NCI-H524 (cell line): ENCODE measurements at regions not wholly inside any gene's neighbourhood (a gene's known extent, or its start where the extent isn't known, plus 50 kb on each side); places are given as distances from the start of the nearest gene placed in this dataset.

Source experiments
- DNase-seq, 2 experiments: peaks; one replicate each; lab custom pipeline; 2025; lab: John Stamatoyannopoulos, UW

DNA sequence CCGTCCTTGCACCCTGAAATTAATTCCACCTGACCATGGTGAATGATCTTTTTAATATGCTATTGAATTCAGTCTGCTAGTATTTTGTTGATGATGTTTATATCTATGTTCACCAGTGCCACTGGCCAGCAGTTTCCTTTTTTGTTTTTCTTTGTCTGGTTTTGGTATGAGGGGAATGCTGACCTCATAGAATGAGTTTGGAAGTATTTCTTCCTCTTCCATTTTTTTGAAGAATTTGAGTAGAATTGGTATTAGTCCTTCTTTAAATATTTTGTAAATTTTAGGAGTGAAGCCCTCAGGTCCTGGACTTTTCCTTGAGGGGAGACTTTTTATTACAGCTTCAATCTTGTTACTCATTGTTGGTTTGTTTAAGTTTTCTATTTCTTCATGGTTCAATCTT, 231.6 kb downstream of the MRPL39 start:
- DNase-seq: no peak

DNA sequence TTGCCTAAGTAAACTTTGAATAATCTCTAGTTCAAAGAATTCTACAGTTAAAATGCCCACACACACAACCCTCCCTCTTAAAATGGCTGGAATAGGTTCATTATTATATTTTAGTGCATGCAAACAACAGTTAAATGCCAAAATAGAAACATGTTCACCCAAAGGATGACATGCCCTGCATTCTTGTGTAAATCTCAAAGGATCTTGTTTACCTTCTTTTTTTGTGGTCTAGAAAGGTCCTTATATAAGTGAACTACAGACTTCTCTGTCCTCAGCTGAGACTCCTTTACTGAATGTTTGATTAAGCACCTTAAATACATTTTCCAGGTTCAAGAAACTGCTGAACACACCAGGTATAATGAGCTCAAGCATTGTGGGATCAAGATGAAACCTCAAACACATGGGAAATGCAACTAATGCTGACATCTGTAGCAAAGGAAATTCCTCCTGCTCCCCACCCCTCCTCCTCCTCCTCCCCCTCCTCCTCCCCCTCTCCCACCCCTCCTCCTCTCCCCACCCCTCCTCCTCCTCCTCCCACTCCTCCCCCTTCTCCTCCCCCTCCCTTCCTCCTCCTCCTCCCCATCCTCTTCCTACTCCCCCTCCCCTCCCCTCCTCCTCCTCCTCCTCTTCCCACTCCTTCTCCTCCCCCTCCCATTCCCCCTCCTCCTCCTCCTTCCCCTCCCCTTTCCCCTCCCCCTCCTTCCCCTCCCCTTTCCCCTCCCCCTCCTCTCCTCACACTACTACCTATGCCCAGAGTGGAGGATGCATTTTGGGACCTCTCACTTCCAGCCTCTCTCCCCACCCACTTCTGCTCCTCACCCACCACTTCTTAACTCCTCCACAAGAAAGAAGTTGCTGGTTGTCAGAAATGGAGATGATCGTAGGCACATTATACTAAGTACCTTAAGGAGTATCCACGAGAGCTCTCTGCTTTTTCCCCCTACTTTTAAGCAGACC, 233.9 kb downstream of the MRPL39 start:
- no peak for DNase-seq

DNA sequence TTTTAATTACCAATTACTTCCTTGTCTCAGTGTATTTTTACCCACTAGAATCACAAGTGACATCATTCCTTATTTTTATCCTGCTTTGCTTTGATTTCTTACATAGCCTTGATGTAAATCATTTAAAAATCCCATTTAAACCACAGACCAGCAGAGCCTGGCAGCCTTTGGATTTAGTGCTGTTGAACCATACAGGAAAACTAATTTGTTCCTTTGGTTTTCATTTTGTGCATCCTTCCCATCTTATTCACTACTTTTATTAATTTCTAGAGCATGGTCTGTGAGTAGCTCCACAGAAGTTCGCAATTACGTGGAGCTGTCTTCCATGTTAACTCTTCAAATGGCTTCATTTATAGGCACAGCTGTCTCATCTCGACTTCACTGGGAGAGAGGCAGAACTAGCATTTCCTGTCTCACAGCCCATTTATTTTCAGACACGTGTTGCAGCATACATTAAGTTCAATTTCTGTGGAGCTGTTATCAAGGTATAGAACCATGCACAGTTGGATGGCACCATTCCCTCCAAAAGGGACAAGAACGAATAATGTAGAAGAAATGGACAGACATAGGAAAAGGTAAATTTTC, 235.3 kb downstream of the MRPL39 start:
- DNase-seq: no peak

DNA sequence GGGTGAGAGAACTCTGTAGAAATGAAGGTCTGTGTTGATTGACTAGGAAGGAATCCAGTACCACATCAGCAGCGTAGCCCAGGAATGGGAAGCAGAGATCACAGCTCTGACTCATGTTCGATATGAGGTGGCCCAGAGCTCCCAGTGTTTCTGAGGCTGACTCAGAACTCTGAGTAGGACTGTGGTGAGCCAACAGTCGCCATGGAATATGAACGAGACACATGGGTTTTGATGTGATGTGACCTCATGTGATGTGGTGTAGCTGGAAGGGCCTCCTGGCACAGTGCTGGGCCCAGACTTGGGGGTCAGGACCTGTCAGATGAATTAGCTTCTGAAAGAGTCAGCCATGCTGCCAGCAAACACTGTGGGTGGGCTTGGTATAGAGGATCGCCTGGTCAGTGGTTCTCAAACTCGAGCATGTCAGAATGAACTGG, 237.0 kb downstream of the MRPL39 start:
- DNase-seq: no peak

DNA sequence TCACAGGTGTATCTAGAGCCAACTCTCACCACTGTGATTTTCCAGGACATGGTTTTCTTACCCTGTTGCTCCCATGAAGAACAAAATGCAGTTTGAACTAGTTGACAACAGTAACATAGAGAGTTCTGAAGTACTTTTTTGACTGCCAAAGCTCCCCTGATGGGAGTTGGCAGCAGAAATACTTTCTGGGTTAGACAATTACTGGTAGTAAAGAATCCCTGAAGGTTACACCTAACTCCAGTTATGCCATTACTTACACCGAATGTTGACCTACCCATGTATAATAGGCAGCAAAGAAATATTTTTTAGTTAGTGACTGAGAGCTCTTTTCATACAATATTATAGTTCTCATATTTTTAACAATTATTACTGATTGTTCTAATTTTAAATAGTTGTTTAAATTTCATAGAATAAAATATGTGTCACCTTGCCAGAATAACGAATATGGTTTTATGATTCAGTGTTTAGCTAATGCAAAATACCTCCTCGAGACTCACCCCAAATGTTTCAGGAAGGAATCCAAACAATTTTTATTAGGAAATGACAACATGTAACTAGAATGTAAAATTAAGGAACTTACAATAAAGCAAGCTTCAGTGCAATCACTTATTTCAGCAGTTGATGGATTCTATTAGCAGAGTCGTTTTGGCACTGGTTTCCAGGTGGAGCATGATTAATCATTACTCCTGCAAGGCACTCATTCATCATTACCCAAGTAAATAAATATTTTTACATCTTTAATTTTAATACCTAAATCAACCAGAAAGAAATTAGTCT, 237.6 kb downstream of the MRPL39 start:
- DNase-seq: no peak

DNA sequence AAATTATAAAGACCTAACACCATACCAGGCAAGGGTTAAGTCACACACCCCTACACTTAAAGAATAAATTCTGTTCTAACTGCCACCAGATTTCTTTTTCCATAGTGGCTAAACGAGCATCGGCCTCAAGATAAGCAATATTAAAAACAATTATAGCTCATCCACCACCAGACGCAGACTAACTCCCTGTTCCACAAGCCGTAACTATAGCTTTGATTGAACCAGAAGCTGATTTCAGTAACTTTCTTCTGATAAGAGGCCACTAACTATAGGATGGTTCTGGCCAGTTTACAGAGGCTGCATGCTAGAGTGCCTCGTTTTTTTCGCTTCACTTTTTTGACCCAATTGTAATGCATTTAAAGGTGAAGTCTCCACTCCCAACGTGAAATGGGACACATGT, 238.8 kb downstream of the MRPL39 start:
- no peak for DNase-seq

DNA sequence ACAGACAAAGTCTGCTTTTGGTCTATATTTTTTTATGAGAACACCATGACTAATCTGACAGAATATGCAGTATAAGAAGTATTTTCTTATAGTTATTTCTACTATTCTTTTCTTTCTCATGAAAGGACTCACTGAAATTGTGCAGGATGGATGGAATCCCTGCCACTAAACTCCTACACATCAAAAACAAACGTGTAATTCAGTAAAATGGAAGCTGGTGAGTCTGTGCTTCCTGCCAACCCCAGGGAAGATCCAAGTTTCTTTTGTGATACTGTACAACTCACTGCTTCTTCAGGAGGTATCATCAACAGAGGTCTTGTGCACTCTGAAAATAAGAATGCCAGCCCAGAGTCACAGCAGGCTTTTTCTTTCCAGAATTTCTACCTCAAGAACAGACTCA, 241.2 kb downstream of the MRPL39 start:
- DNase-seq: no peak

DNA sequence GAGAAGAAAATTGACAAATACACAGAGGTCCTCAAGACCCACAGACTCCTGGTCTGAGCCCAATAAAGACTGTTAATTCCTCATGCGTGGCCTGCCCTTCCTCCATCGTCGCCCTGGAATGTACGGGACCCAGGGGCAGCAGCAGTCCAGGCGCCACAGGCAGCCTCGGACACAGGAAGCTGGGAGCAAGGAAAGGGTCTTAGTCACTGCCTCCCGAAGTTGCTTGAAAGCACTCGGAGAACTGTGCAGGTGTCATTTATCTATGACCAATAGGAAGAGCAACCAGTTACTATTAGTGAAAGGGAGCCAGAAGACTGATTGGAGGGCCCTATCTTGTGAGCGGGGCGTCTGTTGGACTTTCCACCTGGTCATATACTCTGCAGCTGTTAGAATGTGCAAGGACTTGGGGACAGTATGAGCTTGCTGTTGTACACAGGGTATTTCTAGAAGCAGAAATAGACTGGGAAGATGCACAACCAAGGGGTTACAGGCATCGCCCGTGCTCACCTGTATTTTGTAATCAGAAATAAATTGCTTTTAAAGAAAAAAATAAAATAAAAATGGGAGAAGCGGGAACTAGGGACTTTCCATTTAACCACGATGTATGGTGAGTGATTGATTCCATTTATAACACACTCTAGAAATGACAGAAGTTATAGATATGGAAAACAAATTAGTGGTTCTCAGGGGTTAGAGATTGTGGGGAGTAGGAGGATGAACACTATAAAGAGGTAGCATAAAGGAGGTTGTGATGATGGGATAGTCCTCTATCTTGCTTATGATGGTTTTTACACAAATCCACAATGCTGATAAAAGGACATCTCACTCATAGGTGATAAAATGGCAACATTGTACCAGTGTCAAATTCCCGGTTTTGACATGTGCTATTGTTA, 244.7 kb downstream of the MRPL39 start:
- DNase-seq: no peak

DNA sequence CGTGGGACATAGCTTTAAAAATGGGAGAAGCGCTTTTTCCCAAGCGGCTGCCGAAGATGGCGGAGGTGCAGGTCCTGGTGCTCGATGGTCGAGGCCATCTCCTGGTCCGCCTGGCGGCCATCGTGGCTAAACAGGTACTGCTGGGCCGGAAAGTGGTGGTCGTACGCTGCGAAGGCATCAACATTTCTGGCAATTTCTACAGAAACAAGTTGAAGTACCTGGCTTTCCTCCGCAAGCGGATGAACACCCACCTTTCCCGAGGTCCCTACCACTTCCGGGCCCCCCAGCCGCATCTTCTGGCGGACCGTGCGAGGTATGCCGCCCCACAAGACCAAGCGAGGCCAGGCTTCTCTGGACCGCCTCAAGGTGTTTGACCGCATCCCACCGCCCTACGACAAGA, 245.5 kb downstream of the MRPL39 start:
- DNase-seq: no peak

DNA sequence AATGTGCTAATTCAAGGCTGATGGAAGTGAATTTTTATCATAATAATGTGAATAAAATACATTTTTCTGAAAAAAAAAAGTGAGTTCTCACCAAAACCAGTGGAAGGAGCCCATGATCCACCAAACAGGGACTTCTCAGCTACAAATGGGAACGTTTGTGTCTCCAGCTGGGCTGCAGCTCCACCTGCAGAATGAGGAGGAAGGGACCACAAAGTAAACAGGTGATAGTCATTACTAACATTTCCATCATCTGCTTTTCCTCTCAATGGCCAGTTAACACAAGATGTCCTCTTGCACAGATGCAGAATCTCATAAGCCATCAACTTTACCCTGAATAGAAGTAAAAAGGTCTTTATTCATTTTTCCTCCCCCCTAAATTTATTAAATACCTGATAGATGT, 246.2 kb downstream of the MRPL39 start:
- DNase-seq: no peak

DNA sequence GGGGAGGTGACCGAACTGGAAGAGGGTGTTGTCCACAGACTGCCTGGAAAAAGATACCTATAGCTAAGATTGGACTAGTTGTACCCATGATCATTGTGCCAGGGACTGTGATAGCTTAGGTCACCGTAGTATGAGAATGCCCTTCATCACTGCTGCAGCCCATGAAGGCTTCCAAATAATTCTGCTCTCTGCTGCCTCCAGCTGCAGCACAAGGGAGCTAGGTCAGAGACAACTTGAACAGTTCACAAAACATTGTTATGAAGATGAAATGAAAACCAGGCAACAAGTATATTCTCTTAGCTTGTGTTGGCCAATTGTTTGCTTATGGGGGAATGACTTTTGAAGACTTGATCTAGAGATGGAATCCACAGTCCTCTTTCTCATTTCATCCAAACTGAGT, 246.7 kb downstream of the MRPL39 start:
- no peak for DNase-seq

DNA sequence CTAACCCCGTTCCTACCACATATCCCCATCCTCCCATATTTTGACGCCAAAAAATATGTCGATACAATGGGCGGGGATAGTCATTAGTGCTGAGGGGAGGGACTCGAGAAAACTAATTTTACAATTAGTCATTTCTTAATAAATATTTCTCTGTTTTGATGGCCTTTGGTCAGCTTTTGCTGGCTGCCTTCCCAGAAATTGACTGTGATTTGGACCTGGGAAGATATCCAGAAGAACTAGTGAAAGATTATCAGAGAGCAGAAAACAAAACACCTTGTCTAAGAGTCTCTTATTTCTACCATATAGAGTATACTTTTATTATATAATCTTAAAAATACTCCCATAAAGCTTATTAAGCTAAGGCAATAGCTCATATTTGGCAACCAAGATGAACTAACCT, 247.6 kb downstream of the MRPL39 start:
- no peak for DNase-seq

DNA sequence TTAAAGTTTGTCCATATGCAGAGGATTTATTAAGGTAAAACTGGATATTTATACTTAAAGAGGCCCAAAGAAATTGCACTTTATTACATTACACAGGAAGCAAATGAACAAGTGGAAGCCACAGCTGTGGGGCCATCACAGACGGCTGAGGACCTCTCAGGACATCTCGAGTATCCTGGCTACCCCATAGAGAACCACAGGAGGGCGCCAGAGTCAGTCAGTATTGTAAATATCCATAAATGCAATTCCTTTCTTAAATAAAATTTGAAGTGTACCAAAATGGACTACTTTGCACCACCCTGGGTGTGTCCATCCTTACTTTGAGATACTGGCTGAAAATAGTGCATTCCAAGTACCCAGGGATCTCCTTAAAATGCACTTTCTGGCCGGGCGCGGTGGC, 257.2 kb downstream of the MRPL39 start:
- peak in 1 of 2 experiments; percentile 31 for DNase-seq

DNA sequence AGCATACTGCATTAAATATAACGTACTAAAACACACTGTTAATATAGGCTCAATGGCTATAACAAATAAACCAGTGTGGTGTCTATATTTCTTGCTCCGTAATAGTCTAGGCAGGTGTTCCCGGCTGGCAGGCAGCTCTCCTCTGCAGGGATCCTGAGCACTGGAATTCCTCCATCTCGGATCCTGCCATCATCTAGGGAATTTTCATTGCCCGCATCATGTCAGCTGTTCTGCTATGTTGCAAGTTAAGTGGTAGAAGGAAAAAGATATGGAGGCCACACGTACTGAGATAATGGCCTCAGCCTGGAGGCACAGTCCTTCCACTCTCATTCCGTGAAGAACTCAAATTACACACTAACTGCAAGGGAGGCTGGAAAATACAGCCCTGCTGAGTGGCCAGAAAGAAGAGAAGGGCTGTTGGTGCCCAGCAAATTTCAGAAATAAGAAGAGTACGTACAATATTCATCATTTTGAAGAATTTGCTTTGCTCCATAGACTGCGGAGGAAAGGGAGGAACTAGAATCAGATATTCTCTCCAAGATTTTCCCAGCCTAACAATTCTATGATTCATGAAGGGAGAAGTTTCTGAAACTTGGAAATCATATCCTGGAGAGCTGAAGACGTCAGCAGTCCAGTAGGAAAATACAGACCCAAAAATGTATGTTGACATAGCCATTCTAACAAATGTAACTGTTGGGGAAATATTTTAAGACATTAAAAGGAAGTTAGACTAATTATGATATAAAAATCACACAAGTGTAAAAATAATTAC, 263.3 kb downstream of the MRPL39 start:
- DNase-seq: no peak

DNA sequence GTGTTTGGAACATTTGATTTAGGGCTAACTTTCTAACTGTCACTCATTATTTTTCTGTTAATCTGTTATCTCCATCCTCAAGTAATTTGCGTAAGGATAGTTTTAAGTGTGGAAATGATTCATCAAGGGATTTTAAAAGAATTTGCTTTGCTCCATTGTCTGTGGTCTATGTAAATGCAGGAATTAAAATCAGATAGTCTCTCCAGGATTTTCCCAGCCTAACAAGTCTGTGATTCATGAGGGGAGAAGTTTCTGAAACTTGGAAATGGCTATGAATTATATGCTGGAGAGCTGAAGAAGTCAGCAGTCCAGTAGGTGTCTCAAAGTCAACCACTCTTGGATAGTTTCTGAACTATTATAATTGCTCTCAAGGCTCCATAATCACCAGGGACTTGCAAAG, 264.5 kb downstream of the MRPL39 start:
- no peak for DNase-seq

DNA sequence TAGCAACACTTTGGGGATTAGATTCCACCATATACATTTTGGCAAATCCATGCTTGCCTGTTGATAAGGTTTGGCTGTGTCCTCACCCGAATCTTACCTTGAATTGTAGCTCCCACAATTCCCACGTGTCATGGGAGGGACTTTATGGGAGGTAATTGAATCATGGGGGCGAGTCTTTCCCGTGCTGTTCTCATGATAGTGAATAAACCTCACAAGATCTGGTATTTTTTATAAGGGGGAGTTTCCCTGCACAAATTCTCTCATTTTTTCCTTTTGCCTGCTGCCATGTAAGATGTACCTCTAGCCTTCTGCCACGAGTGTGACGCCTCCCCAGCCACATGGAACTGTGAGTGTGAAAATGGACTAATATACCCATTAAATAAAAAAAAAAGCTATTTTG, 265.3 kb downstream of the MRPL39 start:
- DNase-seq: no peak

DNA sequence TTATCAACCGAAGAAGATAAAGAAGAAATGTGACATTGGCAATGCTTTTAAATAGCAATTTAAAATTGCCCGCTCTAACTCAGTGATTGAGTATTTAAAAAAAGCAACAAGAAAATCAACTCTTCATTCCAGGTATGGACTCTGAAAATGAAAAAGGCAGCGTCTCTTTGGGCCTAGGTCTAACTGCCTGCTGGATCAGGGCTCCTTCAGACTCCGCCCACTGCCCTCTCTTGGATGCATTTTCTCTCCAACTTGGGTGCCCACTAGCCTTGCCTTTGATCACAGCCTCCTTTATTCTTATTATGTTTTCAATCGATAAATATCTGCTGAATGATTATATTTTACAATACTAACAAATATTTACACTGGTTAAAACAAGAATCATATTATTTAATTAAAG, 268.9 kb downstream of the MRPL39 start:
- no peak for DNase-seq

DNA sequence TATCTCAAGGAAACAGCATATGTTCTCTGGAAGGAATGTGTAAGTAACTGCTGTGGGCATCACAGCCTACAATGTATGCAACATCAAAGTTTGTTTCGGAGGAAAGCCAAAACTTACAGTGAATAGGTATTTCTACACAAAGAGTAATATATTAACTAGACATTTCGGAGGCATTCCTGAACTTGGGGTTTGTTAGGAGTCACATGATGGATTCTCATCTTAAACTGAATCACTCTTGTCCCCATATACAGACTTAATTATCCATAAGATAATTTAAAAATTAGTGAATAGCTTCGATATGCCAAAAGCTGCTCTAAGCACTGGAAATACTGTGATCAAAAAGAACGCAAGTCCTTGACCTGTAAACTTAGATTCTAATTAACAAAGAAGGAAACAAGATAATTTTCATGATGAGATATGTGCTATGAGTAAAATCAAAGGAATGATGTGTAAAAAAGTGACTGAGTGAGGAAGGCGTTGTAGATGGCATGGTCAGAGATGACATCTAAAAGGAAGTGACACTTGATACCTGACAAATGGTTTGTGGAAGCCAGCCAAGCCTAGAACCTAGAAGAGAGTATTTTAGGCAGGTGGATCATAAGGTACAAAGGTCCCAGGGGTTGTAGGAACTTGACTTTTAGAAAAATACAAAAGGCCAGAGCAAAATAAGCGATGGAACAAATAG, 273.1 kb downstream of the MRPL39 start:
- DNase-seq: no peak

DNA sequence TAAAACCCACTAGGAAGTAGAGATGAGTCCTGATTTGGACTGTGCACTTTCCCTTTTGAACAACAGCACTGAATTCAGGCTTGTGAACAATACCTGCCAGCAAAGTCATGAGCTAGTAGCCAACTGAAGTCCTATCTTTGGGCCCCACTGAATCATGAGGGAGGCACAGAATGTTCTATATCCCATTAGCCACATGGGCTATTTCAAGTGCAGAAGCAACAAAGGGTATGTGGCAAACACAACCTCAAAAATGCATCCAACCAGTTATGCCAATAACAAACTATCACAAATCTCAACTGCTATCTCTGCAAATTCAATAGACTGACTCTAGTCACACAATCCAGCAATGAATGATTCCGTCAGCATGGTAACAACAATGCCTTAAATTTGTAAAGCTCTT, 276.0 kb downstream of the MRPL39 start:
- no peak for DNase-seq

DNA sequence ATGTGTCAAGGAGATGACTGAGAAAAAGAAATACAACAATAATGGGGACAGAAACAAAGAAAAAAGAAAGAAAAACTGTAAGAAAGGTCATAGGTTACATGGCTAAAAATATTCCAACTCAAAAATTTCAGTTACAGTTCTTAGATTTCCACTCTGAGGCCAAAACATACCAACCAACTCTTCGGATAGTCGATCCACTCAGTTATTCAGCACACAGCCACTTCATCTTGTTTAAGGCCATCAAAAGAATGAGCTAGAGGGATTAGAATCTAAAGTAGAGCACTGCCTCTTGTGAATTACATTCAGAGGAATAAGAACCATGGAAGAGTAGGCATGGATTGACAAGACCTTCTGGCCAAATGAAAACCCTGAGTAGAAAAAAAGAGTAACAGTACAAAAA, 277.0 kb downstream of the MRPL39 start:
- no peak for DNase-seq
